Left renal pelvis (tissue), 4 donors: ENCODE measurements at regions not wholly inside any gene's neighbourhood (a gene's known extent, or its start where the extent isn't known, plus 50 kb on each side); places are given as distances from the start of the nearest gene placed in this dataset.
"Not testable (repeated sequence)": the region's sequence is repeated elsewhere in the genome, so short reads cannot be mapped to it uniquely, and the experiment has no call there.

Experiments
- DNase-seq, 4 donors: peaks; one replicate each; pipeline ENCODE4 v3.0.0-alpha.2; 2013; ENCODE audit warnings: low read depth in 4 of 4, low spot score in 3 of 4

DNA sequence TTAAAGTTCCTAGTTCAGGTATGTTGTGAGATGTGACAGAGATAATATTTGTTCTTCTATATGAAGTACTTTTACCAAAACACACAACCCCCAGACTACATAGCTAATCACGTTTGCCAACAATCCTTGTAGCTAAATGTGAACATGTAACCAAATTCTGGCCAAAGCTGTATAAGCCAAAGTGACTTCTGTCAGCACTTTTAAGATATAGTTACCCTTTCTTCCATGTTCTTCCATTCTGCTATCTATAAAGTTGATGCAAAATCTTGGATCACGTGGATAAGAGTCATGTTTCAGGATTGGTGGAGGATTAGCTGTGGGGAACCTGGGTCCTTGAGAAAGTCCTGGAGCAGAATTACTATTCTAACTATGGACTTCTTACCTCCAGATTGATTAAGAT lies 1366.6 kb downstream of the FSCB start:
- no peak for DNase-seq

DNA sequence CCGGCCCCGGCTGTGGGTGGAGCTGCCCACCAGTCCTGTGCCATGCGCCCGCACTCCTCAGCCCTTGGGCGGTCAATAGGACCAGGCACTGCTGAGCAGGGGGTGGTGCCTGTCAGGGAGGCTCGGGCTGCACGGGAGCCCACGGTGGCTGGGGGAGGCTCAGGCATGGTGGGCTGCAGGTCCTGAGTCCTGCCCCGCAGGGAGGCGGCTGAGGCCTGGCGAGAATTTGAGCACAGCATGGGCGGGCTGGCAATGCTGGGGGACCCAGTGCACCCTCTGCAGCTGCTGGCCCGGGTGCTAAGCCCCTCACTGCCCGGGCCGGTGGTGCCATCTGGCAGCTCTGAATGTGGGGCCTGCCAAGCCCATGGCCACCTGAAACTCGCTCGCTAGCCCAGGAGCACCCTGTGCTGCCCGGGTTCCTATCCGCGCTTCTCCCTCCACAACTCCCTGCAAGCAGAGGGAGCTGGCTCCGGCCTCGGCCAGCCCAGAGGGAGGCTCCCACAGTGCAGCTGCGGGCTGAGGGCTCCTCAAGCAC lies 1371.1 kb downstream of the FSCB start:
- no peak for DNase-seq

- DNase-seq = no peak
Observed at GRCh38 chr14:43132441-43132840, 1374.6 kb downstream of the FSCB start.

DNA sequence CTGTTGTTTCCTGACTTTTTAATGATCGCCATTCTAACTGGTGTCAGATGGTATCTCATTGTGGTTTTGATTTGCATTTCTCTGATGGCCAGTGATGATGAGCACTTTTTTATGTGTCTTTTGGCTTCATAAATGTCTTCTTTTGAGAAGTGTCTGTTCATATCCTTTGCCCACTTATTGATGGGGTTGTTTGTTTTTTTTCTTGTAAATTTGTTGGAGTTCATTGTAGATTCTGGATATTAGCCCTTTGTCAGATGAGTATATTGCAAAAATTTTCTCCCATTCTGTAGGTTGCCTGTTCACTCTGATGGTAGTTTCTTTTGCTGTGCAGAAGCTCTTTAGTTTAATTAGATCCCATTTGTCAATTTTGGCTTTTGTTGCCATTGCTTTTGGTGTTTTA lies 1378.7 kb downstream of the FSCB start:
- DNase-seq = not testable (repeated sequence)

GRCh38 chr14:43127874-43128273 lies 1379.2 kb downstream of the FSCB start:
- DNase-seq = not testable (repeated sequence)

DNA sequence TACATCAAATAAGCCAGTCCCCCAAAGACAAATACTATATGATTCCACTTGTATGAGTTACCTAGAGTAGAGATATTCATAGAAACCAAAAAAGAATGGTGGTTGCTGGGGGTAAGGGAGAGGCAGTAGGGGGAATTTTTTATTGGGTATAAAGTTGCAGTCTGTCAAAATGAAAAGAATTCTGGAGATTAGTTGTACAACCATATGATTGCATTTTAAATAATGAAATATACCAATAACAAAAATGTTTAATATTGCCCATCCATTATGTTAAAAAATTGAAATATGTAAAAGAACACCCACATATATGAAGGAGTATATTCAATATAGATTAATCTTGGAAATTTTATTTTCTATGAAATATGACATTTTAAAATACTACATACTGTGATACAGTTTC lies 1383.5 kb downstream of the FSCB start:
- DNase-seq = no peak

- DNase-seq = no peak
Observed at GRCh38 chr14:43119672-43120071, 1387.4 kb downstream of the FSCB start.

DNA sequence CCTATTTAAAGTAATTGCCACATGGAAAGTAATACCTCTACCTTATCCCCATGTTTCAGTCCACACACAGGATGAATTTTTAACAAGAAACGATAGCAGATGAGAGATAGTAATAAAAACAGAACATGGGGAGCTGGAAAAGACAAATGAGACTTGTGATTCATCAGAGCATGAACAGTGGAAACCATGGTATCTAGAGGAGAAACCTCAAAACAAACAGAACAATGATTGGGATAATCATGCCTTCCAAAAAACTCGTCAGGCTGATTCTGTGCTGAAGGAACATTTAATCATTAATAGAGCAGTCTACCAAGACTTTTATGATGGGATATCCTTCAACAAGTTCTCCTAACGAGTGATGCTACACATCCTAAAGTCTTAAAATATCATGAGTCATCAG lies 1390.7 kb downstream of the FSCB start:
- no peak for DNase-seq

GRCh38 chr14:43105305-43105704 lies 1401.8 kb downstream of the FSCB start:
- DNase-seq = no peak

DNA sequence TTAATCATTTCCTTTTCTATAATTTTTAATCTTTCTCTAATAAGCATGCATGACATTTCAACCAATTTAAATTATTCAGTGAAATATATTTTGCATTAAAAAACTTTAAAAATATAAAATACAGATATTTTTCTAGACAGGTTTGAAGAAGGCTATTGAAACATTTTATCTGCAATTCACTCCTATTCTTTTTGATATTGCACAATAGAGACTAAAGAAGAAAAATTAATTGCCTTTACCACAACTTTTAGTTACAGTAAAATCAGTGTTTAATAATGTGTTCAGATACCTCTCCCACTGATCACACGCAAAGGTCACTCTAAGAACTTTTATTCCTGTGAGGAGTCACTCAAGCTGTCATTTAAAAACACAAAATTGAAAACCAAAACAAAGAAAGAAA lies 1416.7 kb downstream of the FSCB start:
- DNase-seq = no peak

DNA sequence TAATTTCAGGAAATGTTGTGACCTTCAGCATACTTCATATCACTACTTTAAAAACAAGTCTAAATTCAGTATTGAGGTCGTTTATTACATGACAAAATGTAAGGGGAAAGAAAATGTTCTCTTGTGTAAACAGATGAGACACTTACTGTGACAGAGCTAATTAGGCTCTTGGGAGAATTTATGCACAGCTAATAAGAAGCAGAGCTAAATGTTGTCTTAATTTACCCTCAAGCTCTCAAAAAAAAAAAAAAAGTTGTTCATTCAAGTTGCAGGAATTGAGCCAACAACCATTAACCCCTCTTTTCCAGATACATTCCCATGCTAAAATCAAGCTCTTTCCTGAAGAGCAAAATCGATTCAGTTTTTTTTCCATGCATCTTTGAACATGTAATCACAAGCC lies 1419.4 kb downstream of the FSCB start:
- DNase-seq = no peak

DNA sequence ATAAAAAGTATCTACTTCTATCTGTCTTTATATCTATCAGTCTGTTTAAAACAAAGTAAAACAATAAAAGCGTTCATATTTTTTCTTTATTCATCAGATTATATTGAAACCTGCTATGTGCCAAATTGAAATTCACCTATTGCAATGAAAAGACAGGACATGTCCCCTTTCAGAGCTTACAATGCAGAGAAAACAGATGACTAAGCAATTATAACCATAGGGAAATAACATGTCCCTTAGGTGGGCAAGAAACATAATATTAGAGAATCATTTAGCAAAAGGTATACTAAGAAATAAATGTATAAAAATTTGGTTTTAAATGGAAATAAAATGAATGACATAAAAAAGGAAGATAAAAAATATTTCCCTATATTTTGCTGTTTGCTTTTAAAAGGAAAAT lies 1421.3 kb downstream of the FSCB start:
- DNase-seq = no peak

DNA sequence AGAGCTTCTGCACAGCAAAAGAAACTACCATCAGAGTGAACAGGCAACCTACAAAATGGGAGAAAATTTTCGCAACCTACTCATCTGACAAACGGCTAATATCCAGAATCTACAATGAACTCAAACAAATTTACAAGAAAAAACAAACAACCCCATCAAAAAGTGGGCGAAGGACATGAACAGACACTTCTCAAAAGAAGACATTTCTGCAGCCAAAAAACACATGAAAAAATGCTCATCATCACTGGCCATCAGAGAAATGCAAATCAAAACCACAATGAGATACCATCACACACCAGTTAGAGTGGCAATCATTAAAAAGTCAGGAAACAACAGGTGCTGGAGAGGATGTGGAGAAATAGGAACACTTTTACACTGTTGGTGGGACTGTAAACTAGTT lies 1439.7 kb downstream of the FSCB start:
- not testable (repeated sequence) for DNase-seq

GRCh38 chr14:43056106-43056505 lies 1449.4 kb downstream of the LRFN5 start:
- no peak for DNase-seq

DNA sequence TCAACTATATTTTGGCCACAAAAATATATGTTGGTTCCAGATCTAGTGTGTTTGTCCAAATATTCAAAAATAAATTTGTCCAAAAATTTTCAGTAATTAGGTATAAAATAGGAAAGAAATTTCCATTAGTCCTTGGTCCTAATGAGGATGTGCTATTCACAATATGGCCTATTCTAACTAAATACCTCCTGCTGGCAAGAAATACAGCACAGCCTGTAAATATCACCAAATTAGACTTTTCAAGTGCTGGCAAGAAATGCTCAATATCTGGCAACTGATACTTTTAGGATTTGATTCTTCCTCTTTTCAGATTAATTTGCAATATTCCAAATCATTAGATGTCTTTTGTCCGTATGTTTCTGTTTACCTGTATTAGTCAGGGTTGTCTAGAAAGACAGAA lies 1446.2 kb downstream of the LRFN5 start:
- DNase-seq = no peak

DNA sequence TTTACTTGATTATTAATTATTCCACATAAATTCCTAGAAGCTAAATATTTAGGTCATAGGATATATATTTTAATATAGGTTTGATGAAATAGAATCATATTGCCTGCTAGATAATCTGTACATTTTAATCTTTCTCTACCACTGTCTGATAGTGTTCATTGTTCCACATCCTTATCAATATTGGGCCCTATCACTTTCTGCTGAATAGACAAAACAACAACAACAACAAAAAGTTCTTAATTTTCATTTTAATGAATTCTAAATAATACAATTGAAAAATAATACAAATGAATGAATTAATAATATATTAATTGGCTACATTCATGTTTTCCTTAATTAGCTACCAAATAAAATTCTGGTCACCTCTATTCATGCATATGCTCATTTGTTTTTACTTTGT lies 1437.2 kb downstream of the LRFN5 start:
- DNase-seq = no peak

DNA sequence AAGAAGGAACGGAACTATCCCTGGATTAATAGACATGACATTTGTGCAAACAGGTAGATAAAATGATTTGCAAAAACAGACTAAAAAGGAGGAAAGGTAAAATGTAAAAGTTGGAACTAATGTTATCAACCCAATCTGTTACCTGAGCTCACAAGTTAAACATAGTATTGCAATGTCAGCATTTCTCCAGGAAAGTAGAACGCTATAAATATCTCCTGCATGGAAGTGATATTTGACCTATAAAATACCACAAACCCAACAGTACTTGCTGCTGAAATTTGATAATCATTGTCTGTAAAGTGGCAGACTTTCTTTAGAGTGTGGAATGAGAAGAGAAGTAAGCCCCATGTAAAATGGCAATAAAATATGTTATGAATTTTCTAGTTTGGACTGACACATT lies 1435.7 kb downstream of the LRFN5 start:
- no peak for DNase-seq

- DNase-seq = no peak
Observed at GRCh38 chr14:43041976-43042375, 1435.3 kb downstream of the LRFN5 start.

DNA sequence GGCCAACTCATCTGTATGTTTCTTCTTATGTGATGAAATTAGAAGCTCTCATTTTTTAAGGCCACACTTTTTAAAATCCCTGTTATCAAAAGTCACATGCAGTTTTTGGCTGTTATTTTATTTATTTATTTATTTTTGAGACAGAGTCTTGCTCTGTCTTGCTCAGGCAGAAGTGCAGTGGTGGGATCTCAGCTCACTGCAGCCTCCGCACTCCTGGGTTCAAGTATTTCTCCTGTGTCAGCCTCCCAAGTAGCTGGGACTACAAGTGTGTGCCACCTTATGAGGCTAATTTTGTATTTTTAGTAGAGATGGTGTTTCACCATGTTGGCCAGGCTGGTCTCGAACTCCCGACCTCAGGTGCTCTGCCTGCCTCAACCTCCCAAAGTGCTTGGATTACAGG lies 1434.5 kb downstream of the LRFN5 start:
- DNase-seq = no peak

DNA sequence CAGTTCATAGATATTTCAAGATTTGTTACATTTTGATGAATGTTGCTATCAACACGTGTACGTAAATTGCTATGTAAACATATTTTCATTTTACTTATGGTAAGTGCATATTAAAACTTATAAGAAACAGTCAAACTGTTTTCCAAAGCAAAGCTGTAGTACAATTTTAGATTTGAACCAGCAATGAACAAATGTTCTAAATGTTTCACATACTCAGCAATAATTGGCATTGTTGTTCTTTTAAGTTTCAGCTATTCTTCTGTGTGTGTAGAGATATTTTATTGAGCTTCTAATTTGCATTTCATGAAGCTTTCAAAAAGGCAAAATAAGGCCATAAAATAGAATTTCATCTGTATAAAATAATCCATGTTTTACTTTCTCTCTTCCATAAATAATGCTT lies 1433.2 kb downstream of the LRFN5 start:
- DNase-seq = no peak

- no peak for DNase-seq
Observed at GRCh38 chr14:43031598-43031997, 1424.9 kb downstream of the LRFN5 start.

DNA sequence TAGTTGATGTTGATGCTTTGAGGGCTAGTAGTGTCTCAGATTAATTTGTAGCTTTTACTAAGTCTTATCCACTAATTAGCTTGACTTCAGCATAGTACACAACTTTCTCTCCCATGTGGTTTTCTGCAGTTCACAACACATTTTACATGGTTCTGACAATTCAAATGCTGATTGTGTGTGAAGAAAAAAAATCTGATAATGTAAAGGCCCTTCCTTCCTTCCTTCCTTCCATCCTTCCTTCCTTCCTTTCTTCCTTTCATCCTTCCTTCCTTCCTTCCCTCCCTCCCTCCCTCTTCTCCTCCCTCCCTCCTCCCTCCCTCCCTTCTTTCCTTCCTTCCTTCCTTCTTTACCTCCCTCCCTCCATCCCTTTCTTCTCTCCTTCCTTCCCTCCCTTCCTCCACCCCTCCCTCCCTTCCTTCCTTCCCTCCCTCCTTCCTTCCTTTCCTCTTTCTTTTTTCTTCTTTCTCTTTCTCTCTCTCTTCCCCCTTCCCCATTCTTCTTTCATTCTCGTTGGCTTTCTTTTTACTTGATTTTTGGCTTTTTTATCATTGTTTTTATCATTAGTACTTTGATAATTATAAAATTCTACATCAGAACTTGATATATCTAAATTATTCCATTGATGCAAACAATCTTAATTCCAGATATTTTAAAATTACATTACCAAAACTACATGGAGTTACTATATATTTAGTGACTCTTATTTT lies 1415.6 kb downstream of the LRFN5 start:
- no peak for DNase-seq

- DNase-seq = no peak
Observed at GRCh38 chr14:43019826-43020225, 1413.2 kb downstream of the LRFN5 start.
